ENCODE measurements at regions not wholly inside any gene's neighbourhood (a gene's known extent, or its start where the extent isn't known, plus 50 kb on each side); places are given as distances from the start of the nearest gene placed in this dataset.

DNA sequence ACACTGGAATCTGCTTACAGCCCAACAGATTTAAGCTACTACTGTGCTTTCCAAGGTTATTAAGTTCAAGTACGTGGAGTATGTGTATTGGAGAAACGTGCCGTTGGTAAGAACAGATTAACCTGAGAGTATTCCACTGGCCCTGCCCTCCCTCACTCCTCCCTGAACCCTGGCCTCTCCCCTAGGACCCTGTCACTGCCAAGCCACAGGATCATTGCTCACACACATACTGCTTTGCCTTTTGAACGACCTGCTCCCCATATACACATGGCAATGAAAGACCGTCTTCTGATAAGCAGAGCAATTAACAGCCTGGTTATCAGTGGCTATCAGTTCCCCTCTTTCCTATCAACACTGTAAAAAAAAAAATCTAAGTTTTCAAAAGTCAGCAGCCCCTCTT is 458.9 kb upstream of the DYNLRB2 start:
- TF ChIP-seq POLR2AphosphoS5 (IDR thresholded peaks at IDR 0.05; ENCODE audit: low read depth, low read length): no peak
- TF ChIP-seq, protein P1, sequence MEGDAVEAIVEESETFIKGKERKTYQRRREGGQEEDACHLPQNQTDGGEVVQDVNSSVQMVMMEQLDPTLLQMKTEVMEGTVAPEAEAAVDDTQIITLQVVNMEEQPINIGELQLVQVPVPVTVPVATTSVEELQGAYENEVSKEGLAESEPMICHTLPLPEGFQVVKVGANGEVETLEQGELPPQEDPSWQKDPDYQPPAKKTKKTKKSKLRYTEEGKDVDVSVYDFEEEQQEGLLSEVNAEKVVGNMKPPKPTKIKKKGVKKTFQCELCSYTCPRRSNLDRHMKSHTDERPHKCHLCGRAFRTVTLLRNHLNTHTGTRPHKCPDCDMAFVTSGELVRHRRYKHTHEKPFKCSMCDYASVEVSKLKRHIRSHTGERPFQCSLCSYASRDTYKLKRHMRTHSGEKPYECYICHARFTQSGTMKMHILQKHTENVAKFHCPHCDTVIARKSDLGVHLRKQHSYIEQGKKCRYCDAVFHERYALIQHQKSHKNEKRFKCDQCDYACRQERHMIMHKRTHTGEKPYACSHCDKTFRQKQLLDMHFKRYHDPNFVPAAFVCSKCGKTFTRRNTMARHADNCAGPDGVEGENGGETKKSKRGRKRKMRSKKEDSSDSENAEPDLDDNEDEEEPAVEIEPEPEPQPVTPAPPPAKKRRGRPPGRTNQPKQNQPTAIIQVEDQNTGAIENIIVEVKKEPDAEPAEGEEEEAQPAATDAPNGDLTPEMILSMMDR (IDR thresholded peaks at IDR 0.05): no peak
- TF ChIP-seq, protein P2, sequence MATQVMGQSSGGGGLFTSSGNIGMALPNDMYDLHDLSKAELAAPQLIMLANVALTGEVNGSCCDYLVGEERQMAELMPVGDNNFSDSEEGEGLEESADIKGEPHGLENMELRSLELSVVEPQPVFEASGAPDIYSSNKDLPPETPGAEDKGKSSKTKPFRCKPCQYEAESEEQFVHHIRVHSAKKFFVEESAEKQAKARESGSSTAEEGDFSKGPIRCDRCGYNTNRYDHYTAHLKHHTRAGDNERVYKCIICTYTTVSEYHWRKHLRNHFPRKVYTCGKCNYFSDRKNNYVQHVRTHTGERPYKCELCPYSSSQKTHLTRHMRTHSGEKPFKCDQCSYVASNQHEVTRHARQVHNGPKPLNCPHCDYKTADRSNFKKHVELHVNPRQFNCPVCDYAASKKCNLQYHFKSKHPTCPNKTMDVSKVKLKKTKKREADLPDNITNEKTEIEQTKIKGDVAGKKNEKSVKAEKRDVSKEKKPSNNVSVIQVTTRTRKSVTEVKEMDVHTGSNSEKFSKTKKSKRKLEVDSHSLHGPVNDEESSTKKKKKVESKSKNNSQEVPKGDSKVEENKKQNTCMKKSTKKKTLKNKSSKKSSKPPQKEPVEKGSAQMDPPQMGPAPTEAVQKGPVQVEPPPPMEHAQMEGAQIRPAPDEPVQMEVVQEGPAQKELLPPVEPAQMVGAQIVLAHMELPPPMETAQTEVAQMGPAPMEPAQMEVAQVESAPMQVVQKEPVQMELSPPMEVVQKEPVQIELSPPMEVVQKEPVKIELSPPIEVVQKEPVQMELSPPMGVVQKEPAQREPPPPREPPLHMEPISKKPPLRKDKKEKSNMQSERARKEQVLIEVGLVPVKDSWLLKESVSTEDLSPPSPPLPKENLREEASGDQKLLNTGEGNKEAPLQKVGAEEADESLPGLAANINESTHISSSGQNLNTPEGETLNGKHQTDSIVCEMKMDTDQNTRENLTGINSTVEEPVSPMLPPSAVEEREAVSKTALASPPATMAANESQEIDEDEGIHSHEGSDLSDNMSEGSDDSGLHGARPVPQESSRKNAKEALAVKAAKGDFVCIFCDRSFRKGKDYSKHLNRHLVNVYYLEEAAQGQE (IDR thresholded peaks at IDR 0.05; ENCODE audit: insufficient read depth in 1 of 2, low read depth in 2 of 2, low read length in 1 of 2): no peak
